ENCODE measurements at regions not wholly inside any gene's neighbourhood (a gene's known extent, or its start where the extent isn't known, plus 50 kb on each side); places are given as distances from the start of the nearest gene placed in this dataset.

GRCh38 chr9:10903969-10904368 is 291.2 kb upstream of the PTPRD start:
- TF ChIP-seq CTCF (IDR thresholded peaks at IDR 0.05; ENCODE audit: borderline replicate concordance, extremely low read depth, low read length, poor library complexity, severe bottlenecking) (no peak), EZH2 (IDR thresholded peaks at IDR 0.05; ENCODE audit: borderline replicate concordance, low read depth, low read length, severe bottlenecking) (no peak)
